ENCODE measurements at regions not wholly inside any gene's neighbourhood (a gene's known extent, or its start where the extent isn't known, plus 50 kb on each side); places are given as distances from the start of the nearest gene placed in this dataset.

DNA sequence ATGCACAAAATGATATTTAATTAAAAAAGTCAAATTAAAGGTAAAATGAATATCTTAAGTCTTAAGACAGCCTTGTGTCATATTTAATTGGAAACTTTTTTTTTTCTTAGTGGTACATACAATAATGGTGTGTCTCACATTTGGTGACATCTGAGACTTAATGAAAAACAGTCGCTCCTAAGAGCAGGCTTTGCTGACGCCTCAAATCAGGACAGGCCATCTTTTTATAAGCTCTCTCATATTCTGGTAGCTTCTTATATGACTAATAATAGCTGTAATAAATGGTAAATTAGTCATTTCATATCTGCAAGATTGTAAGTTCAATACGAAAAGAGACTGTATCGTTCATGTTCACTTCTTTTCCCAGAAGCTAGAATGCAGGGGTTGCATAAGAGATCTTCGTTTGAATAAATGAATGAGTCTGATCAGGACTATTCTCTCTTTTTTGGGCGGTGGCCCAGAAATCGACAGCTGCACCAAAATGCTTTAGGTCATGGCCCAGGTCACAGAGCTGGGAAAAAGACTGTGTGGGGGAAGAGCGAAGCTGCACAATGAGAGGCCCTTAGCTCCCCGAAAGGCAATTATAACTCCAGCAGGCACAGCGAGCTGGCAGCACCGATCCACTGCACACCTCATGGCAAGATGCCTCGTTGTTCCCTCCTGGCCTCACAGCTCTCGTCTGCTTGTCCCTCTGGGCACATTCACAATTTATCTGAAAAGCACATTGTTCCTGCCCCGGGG, 69.4 kb downstream of the NRN1 start:
- TF ChIP-seq, protein P1, sequence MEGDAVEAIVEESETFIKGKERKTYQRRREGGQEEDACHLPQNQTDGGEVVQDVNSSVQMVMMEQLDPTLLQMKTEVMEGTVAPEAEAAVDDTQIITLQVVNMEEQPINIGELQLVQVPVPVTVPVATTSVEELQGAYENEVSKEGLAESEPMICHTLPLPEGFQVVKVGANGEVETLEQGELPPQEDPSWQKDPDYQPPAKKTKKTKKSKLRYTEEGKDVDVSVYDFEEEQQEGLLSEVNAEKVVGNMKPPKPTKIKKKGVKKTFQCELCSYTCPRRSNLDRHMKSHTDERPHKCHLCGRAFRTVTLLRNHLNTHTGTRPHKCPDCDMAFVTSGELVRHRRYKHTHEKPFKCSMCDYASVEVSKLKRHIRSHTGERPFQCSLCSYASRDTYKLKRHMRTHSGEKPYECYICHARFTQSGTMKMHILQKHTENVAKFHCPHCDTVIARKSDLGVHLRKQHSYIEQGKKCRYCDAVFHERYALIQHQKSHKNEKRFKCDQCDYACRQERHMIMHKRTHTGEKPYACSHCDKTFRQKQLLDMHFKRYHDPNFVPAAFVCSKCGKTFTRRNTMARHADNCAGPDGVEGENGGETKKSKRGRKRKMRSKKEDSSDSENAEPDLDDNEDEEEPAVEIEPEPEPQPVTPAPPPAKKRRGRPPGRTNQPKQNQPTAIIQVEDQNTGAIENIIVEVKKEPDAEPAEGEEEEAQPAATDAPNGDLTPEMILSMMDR (IDR thresholded peaks at IDR 0.05) = no peak
- TF ChIP-seq ZFX (IDR thresholded peaks at IDR 0.05; ENCODE audit: borderline replicate concordance) = no peak

All from 22Rv1 (cell line).